ENCODE measurements at regions not wholly inside any gene's neighbourhood (a gene's known extent, or its start where the extent isn't known, plus 50 kb on each side); places are given as distances from the start of the nearest gene placed in this dataset.
"Not testable (repeated sequence)": the region's sequence is repeated elsewhere in the genome, so short reads cannot be mapped to it uniquely, and the experiment has no call there.

- FAIRE-seq = no peak
- DNase-seq (ENCODE audit: insufficient read length, low spot score) = no peak
Measured at GRCh38 chr2:139427164-139427563, 647.0 kb upstream of the NXPH2 start.

GRCh38 chr2:139424101-139424500 is 643.9 kb upstream of the NXPH2 start:
- no peak for FAIRE-seq
- no peak for TF ChIP-seq POLR2A (IDR thresholded peaks at IDR 0.05; ENCODE audit: low read depth, low read length)
- no peak for DNase-seq (ENCODE audit: insufficient read length, low spot score)

More at GRCh38 chr2:139427164-139427563, 647.0 kb upstream of the NXPH2 start:
- TF ChIP-seq POLR2A (IDR thresholded peaks at IDR 0.05; ENCODE audit: low read depth, low read length) = no peak

- DNase-seq (ENCODE audit: insufficient read length, low spot score) (no peak), FAIRE-seq (no peak)
- TF ChIP-seq POLR2A (IDR thresholded peaks at IDR 0.05; ENCODE audit: low read depth, low read length) = no peak
Measured at GRCh38 chr2:139411236-139411635, 631.0 kb upstream of the NXPH2 start.

GRCh38 chr2:139410833-139411174 is 630.6 kb upstream of the NXPH2 start:
- not testable (repeated sequence) for DNase-seq (ENCODE audit: insufficient read length, low spot score); FAIRE-seq

GRCh38 chr2:139410147-139410832 is 630.1 kb upstream of the NXPH2 start:
- DNase-seq (ENCODE audit: insufficient read length, low spot score); FAIRE-seq: not testable (repeated sequence)

- DNase-seq (ENCODE audit: insufficient read length, low spot score) = no peak
- TF ChIP-seq POLR2A (IDR thresholded peaks at IDR 0.05; ENCODE audit: low read depth, low read length) = no peak
- FAIRE-seq = no peak
Measured at GRCh38 chr2:139409212-139409611, 629.0 kb upstream of the NXPH2 start.

GRCh38 chr2:139403948-139404347 is 623.8 kb upstream of the NXPH2 start:
- no peak for DNase-seq (ENCODE audit: insufficient read length, low spot score)
- TF ChIP-seq POLR2A (IDR thresholded peaks at IDR 0.05; ENCODE audit: low read depth, low read length) = no peak
- FAIRE-seq = no peak

- TF ChIP-seq POLR2A (IDR thresholded peaks at IDR 0.05; ENCODE audit: low read depth, low read length) = no peak
- FAIRE-seq (no peak), DNase-seq (ENCODE audit: insufficient read length, low spot score) (no peak)
Measured at GRCh38 chr2:139394801-139395200, 614.6 kb upstream of the NXPH2 start.

- DNase-seq (ENCODE audit: insufficient read length, low spot score) (no peak), FAIRE-seq (no peak)
- no peak for TF ChIP-seq POLR2A (IDR thresholded peaks at IDR 0.05; ENCODE audit: low read depth, low read length)
Measured at GRCh38 chr2:139389391-139389790, 609.2 kb upstream of the NXPH2 start.

- FAIRE-seq (no peak), DNase-seq (ENCODE audit: insufficient read length, low spot score) (no peak)
- no peak for TF ChIP-seq POLR2A (IDR thresholded peaks at IDR 0.05; ENCODE audit: low read depth, low read length)
Measured at GRCh38 chr2:139386401-139386800, 606.2 kb upstream of the NXPH2 start.

GRCh38 chr2:139383532-139383931 is 603.3 kb upstream of the NXPH2 start:
- DNase-seq (ENCODE audit: insufficient read length, low spot score) = no peak
- no peak for FAIRE-seq
- TF ChIP-seq POLR2A (IDR thresholded peaks at IDR 0.05; ENCODE audit: low read depth, low read length) = no peak

- FAIRE-seq = no peak
- no peak for TF ChIP-seq POLR2A (IDR thresholded peaks at IDR 0.05; ENCODE audit: low read depth, low read length)
- DNase-seq (ENCODE audit: insufficient read length, low spot score) = no peak
Measured at GRCh38 chr2:139380051-139380450, 599.9 kb upstream of the NXPH2 start.

- DNase-seq (ENCODE audit: insufficient read length, low spot score) (no peak), FAIRE-seq (no peak)
- no peak for TF ChIP-seq POLR2A (IDR thresholded peaks at IDR 0.05; ENCODE audit: low read depth, low read length)
Measured at GRCh38 chr2:139378373-139378772, 598.2 kb upstream of the NXPH2 start.

- no peak for DNase-seq (ENCODE audit: insufficient read length, low spot score)
- no peak for FAIRE-seq
- TF ChIP-seq POLR2A (IDR thresholded peaks at IDR 0.05; ENCODE audit: low read depth, low read length) = no peak
Measured at GRCh38 chr2:139374296-139374850, 594.2 kb upstream of the NXPH2 start.
